Astrocyte (in vitro differentiated cells and primary cell): ENCODE measurements at regions not wholly inside any gene's neighbourhood (a gene's known extent, or its start where the extent isn't known, plus 50 kb on each side); places are given as distances from the start of the nearest gene placed in this dataset.

Source experiments
- CTCF ChIP-seq: IDR thresholded peaks from 2 replicates; pipeline ENCODE4 v1.5.1; 2011; ENCODE audit warnings: low read depth, mild to moderate bottlenecking, inconsistent platforms, low read length, moderate library complexity; ENCODE audit not compliant: insufficient read depth
- EZH2 ChIP-seq: IDR thresholded peaks from 2 replicates; pipeline ENCODE4 v1.6.1; 2012; ENCODE audit warnings: mild to moderate bottlenecking, low read length, inconsistent platforms; ENCODE audit not compliant: insufficient read depth

DNA sequence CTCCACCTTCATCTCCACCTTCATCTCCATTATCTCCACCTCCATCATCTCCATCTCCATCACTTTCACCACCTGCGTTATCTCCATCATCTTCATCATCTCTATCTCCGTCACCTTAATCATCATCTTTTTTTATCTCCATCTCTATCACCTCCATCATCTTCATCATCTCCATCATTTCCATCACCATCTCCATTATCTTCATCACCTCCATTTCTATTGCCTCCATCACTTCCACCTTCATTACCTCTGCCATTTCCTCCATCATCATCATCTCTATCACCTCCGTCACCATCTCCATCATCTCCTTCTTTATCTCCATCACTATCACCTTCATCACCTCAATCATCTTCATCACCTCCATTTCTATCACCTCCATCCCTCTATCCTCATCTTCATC, 573.5 kb downstream of the TBC1D22A start:
- TF ChIP-seq CTCF (no peak), EZH2 (no peak)
